Epithelial cell of esophagus (primary cell): ENCODE measurements at regions not wholly inside any gene's neighbourhood (a gene's known extent, or its start where the extent isn't known, plus 50 kb on each side); places are given as distances from the start of the nearest gene placed in this dataset.
A peak's percentile ranks its signal among the peaks of the same experiment; 100 is the strongest.

Source experiments
- DNase-seq: peaks from one replicate; pipeline ENCODE4 v3.0.0; 2010; ENCODE audit warnings: low read depth
- H3K4me3 ChIP-seq: 2 replicates; pipeline ENCODE4 v1.5.1; 2011; ENCODE audit warnings: mild to moderate bottlenecking, low read length, control low read depth
- TF ChIP-seq, protein P1 (sequence below): IDR thresholded peaks from 2 replicates; pipeline ENCODE4 v1.5.1; 2011; ENCODE audit warnings: low read depth, mild to moderate bottlenecking, low read length, control low read depth, inconsistent platforms; ENCODE audit not compliant: insufficient read depth; ENCODE audit errors: missing control alignments

GRCh38 chr10:36496758-36497157 is 628.6 kb upstream of the ANKRD30A start:
- no peak for DNase-seq
- H3K4me3 ChIP-seq, result no peak overlapping the region
- TF ChIP-seq, protein P1, sequence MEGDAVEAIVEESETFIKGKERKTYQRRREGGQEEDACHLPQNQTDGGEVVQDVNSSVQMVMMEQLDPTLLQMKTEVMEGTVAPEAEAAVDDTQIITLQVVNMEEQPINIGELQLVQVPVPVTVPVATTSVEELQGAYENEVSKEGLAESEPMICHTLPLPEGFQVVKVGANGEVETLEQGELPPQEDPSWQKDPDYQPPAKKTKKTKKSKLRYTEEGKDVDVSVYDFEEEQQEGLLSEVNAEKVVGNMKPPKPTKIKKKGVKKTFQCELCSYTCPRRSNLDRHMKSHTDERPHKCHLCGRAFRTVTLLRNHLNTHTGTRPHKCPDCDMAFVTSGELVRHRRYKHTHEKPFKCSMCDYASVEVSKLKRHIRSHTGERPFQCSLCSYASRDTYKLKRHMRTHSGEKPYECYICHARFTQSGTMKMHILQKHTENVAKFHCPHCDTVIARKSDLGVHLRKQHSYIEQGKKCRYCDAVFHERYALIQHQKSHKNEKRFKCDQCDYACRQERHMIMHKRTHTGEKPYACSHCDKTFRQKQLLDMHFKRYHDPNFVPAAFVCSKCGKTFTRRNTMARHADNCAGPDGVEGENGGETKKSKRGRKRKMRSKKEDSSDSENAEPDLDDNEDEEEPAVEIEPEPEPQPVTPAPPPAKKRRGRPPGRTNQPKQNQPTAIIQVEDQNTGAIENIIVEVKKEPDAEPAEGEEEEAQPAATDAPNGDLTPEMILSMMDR, result no peak

DNA sequence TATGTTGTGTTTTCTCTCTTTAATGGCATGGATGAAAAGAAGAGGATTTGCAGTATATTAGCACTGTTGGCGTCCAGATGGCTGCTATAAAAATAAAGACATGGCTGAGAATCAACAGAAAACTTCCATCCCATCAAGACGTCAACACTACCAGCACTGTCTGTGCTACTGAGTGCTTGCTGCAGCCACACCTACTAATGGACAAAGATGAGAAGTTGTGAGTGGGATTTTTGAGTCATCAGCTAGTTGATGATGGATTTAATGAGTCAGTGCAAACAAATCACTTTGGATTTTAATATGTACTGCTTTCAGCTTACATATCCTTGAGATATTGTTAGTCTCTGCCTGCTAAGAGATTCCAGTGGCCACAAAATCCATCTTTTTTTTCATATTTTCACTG is 631.0 kb upstream of the ANKRD30A start:
- no peak overlapping the region for H3K4me3 ChIP-seq
- TF ChIP-seq, protein P1, result no peak
- peak; percentile 94 for DNase-seq

GRCh38 chr10:36493516-36493880 is 631.9 kb upstream of the ANKRD30A start:
- TF ChIP-seq, protein P1, result no peak
- H3K4me3 ChIP-seq, result no peak overlapping the region
- peak; percentile 54 for DNase-seq

DNA sequence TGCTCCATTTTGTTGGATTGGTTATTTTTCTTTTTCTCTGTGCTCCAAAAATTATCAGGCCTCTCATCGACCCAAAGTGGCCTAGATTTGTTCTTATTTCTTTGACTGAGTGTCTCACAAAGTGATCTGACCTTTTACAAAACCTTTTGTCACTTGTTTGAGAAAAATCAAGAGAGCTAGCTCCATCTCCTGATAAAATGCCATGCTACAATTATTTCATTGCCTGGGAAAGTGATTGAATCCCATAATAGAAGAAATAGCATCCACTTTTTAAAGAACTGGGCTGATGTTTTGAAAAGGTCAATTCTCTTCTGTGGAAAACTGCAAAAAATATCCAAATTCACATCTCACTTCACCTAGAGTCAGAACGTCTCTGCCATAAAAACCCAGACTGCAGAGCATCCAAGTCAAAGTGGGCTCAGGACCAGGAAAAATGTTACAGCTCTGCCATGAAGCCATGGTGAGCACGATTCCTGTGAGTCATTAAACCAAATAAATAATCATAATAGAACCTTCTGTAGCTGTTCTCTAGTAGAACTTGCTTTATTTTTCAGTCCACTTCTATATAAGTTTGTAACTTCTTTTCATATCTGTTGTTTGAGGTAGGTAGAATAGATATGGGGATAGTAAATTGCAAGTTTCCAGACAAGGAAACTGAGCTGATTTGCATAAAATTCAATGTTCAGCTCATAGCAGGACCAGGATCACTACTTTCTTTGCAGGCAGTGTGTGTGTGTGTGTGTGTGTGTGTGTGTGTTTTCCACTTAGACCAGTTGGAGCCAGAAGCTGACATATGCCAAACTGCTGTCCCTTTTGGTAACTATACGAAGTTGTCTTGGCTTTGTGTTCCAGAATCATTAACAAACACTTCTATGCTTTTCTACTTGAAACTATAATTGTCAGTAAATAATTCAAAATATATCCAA is 632.5 kb upstream of the ANKRD30A start:
- TF ChIP-seq, protein P1, result no peak
- DNase-seq, result peak; percentile 34
- H3K4me3 ChIP-seq, result no peak overlapping the region

- TF ChIP-seq, protein P1, result no peak
- no peak for DNase-seq
- H3K4me3 ChIP-seq, result no peak overlapping the region
Measured at GRCh38 chr10:36491926-36492325, 633.5 kb upstream of the ANKRD30A start.

DNA sequence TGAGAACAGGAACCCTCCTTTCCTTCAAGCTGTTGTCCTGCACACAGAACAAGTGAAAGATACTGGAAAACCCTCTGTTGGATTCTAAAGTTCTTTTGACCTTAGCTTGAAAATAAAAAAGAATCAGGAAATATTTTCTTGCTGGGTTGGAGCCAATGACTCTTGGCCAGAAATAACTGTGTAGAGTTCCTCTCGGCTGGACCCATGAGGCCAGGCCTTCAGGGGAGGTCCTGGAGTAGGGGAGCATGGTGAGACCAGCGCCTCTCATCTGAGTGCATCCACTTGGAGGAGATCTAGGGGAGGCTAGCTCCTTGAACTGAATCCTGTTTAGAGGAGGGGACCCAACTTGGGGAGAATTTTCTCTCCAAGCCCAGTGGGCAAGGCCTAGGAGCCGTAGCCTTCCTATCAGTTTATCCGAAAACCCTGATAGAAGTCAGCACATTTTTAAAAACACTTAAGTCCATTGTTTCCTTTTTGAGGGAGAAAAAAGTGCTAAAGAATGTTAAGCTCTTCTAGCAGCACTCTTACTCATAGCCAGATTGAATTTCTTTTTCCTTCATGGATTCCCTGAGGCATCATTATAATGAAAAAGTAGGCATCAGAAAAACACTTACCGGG is 635.7 kb upstream of the ANKRD30A start:
- TF ChIP-seq, protein P1, result no peak
- no peak overlapping the region for H3K4me3 ChIP-seq
- DNase-seq, result peak; percentile 73

GRCh38 chr10:36489181-36489580 is 636.2 kb upstream of the ANKRD30A start:
- no peak overlapping the region for H3K4me3 ChIP-seq
- no peak for DNase-seq
- TF ChIP-seq, protein P1, result no peak
